Renal cortical epithelial cell (primary cell): ENCODE measurements at regions not wholly inside any gene's neighbourhood (a gene's known extent, or its start where the extent isn't known, plus 50 kb on each side); places are given as distances from the start of the nearest gene placed in this dataset.

ENCODE experiments used
- DNase-seq: peaks from one replicate; pipeline ENCODE4 v3.0.0-alpha.2; 2011; ENCODE audit warnings: low read depth

DNA sequence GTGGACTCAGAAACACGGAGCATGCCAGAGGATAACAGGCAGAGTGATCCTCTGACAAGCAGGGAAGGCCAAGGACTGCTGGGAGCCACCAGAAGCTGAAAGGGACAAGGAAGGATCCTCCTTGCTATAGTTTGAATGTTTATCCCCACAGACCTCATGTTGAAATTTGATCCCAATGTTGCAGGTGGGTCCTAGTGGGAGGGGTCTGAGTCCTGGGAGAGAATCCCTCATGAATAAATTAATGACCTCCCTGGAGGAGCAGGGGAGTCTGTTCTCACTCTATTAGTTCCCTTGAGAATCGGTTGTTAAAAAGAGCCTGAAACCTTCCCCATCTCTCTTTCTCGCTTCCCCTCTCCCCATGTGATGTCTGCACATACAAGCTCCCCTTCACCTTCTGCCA lies 124.4 kb downstream of the FBXO15 start:
- no peak for DNase-seq

DNA sequence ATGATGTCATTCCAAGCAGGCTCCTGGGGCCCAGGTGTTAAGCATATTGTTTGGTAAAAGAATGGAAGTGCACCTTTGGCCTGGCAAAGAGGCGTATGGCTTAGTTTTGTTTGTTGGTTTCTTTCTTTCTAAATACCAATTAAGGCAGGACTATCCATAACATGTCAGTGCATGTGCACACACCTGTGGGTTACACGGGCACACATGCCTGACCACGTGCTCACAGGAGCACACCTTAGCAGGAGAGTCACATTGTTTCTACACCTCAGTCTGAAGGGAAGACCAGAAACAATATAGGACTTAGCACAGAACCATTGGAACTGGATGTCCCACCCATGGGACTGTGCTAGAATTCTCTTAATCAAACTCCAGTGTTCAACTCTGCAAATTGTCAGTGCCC lies 127.8 kb downstream of the FBXO15 start:
- DNase-seq, result no peak

GRCh38 chr18:74013955-74014354 lies 133.7 kb downstream of the FBXO15 start:
- DNase-seq, result peak; percentile 57

DNA sequence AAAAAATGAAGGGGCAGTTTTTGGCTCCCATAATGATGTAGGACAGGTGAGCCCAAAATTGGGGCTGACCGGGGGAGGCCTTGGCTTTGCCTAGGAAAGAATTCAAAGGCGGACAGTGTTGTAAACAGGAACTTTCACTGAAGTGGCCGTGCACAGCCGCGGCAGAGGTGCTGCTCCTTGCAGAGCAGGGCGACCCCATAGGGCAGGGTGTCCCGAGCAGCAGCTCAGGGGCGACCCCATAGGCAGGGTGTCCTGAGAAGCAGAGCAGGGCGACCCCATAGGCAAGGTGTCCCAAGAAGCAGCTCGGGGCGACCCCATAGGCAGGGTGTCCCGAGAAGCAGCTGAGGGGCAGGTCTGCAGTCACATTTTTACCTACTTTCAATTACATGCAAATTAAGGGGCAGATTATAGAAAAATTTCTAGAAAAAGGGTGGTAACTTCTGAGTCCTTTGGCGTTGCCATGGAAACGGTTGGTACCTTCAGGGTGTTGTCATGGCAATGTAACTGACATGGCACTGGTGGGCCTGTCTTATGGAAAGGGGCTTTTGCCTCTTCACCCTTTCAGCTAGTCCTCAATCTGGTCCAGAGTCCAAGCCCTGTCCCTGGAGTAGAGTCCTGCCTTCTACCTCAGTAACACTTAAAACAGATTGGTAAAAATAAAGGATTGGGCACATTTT lies 134.5 kb downstream of the FBXO15 start:
- DNase-seq, result no peak

GRCh38 chr18:74006143-74006542 lies 141.5 kb downstream of the FBXO15 start:
- DNase-seq, result no peak

DNA sequence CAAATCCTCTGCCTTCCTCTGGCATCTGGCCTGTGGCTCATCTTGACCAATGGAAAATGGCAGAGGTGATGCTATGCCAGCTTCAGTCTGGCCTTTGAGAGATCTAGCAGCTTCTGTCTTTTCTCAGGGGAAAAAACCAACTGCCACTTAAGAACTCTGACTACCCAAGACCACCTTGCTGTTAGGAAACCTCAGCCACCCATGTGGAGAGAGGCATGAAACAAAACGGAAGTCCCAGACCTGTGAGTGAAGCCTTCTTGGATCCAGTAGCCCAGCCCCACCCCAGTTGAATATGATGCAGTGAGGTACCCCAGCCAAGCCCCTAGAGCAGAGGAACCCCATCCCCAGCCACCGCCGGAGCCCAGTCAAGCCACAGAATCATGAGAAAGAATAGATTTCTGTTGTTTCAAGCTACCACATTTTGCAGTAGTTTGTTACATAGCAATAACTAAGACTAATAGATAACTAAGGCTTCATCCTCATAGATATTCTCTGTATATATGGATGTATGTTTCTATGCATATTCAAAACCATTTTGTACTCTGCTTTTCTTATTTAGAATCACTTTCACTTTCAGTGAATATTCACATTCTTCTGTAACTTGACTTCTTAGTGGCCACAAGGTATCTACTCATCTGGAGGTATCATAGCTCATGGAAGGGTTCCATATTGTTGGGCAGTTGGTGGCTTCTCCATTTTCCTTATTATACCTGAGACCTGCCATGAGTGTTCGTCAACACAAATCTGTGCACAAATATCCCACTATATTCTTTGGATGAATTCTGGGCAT lies 142.1 kb downstream of the FBXO15 start:
- DNase-seq, result no peak

- DNase-seq, result no peak
Measured at GRCh38 chr18:73992242-73993022, 155.2 kb downstream of the FBXO15 start.

GRCh38 chr18:73991570-73991969 lies 156.1 kb downstream of the FBXO15 start:
- DNase-seq, result no peak

DNA sequence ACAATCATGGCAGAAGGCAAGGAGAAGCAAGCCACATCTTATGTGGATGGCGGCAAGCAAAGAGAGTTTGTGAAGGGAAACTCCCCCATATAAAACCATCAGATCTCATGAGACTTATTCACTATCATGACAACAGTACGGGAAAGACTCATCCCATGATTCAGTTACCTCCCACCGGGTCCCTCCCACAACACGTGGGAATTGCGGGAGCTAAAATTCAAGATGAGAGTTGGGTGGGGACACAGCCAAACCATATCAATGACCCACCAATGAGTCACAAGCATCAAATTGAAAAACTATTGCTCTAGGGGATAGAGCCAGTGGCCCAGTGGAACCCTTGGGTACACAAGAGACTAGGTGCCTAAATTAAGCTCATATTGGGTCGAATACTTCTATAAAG lies 157.4 kb downstream of the FBXO15 start:
- DNase-seq, result no peak

DNA sequence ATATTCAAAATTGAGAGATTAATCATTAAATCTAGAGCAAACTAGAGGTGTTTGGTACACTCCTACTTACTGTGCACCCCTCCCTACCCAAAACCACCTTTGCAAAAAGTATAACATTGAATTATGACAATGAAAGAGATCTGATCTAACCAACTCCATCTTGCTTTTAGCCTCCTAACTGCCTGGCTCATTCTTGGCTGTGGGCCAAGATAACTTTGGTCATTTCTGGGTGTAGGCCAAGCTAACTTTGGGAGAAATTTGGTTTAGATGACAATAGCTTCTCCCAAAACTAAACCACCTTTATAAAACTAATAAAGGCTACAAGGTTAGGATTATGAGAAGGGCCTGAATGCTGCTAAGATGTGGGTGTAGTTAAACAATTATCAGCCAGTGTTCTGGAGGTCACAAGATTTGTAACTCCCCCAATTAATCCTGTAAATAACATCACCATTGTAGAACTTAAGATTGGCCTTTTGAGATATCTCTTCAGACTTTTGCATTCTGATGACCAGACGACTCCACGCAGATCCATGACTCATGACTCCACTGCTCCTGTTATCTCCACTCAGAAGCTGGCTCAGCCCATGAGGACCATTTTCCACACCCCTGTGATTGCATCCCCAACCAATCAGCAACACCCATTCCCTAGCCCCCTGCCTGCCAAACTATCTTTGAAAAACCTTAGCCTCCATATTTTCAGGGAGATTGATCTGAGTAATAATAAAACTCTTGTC lies 160.2 kb downstream of the FBXO15 start:
- DNase-seq, result peak; percentile 4

- DNase-seq, result peak; percentile 80
Measured at GRCh38 chr18:73986711-73987110, 160.9 kb downstream of the FBXO15 start.

- DNase-seq, result no peak
Measured at GRCh38 chr18:73985855-73986625, 161.6 kb downstream of the FBXO15 start.

- DNase-seq, result no peak
Measured at GRCh38 chr18:73983970-73984369, 163.7 kb downstream of the FBXO15 start.

DNA sequence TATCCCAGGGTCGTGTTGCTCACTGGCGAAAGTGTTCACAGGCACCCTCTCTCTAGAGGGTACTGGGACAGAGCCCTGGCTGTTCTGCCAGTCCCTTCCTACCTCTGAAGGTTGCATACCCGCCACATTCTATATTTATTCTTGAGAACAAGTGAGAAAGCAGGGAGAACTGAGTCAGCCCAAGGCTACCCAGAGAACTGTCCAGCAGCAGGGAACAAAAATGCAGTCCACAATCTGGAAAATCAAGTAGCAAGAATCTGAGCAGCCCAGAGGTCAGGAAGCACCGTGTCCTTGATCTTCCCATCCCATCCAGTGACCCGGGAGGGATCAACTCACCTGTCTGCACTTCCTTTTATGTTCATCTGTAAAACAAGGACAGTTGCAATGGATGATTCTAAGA lies 164.1 kb downstream of the FBXO15 start:
- no peak for DNase-seq

- no peak for DNase-seq
Measured at GRCh38 chr18:73981796-73982195, 165.8 kb downstream of the FBXO15 start.

DNA sequence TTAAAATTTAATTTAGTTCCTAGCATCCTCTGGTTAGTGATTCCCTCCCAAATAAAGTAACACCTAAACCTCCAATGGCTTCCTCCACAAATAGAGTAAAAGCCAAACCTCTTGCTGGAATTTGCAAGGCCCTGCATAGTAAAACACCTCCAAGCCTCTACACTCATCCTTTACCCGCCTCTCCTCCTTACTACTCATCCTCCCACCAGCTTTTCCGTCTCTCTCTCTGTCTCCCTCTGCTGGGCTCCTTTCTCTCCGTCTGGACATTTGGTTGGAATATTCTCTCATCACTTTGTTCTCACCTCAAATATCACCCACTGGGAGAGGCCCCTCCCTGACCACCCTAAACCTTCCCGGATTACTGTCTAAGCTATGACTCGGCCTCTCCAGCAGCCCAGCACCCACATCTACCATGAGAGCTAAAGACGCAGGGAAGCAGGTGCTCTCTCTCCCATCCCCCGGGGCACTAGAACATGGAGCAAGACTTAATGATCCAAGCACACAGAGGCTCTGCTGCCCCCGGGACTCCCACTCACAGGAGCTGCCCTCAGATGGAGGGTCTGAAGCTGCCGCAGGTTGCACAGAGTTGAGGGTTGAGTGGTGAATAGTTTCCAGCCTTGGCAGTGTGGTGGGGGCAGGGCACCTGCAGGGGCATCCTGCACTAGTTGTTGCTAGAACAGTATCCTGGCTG lies 167.2 kb downstream of the FBXO15 start:
- no peak for DNase-seq

GRCh38 chr18:73979742-73980141 lies 167.9 kb downstream of the FBXO15 start:
- DNase-seq, result peak; percentile 16

- no peak for DNase-seq
Measured at GRCh38 chr18:73976433-73976832, 171.2 kb downstream of the FBXO15 start.

GRCh38 chr18:73975266-73975665 lies 172.4 kb downstream of the FBXO15 start:
- no peak for DNase-seq

GRCh38 chr18:73973972-73974371 lies 173.7 kb downstream of the FBXO15 start:
- DNase-seq, result no peak

- DNase-seq, result no peak
Measured at GRCh38 chr18:73966954-73967353, 180.7 kb downstream of the FBXO15 start.
